Sigmoid colon (tissue), 6 donors: ENCODE measurements at regions not wholly inside any gene's neighbourhood (a gene's known extent, or its start where the extent isn't known, plus 50 kb on each side); places are given as distances from the start of the nearest gene placed in this dataset.

ENCODE experiments used
- DNase-seq: peaks from one replicate; pipeline ENCODE4 v3.0.0-alpha.2; 2019
- H3K27ac ChIP-seq, 4 donors: fragments of 200-600 bp; sonication (generic); one replicate each; pipeline ENCODE4 v1.5.1; 2016 to 2019; ENCODE audit warnings: mild to moderate bottlenecking in 1 of 4
- H3K27me3 ChIP-seq, 3 donors: fragments of 200-600 bp; sonication (generic); one replicate each; pipeline ENCODE4 v1.5.1; 2019; ENCODE audit warnings: mild to moderate bottlenecking in 1 of 3
- H3K36me3 ChIP-seq, 4 donors: fragments of 200-600 bp; sonication (generic); one replicate each; pipeline ENCODE4 v1.5.1; 2016 to 2019
- H3K4me1 ChIP-seq, 4 donors: fragments of 200-600 bp; sonication (generic); one replicate each; pipeline ENCODE4 v1.5.1; 2017 to 2019
- H3K4me3 ChIP-seq, 4 donors: fragments of 200-600 bp; sonication (generic); one replicate each; pipeline ENCODE4 v1.5.1; 2017 to 2019; ENCODE audit warnings: mild to moderate bottlenecking in 2 of 4, moderate library complexity in 1 of 4
- H3K9me3 ChIP-seq, 4 donors: fragments of 200-600 bp in 3 of 4; sonication (generic) in 3 of 4; one replicate each; pipeline versions ENCODE4 v1.5.1 to v1.6.1; 2013 to 2019
- CTCF ChIP-seq, 4 experiments: fragments of 450-650 bp in 3 of 4; fragments of 200-600 bp in 1 of 4; IDR thresholded peaks; one replicate each; pipeline ENCODE4 v1.5.1; 2016 to 2019; ENCODE audit warnings: antibody characterized with exemption in 4 of 4, mild to moderate bottlenecking in 3 of 4, moderate library complexity in 2 of 4
- EP300 ChIP-seq, 4 donors: sonication (generic); formaldehyde crosslinking; IDR thresholded peaks; one replicate each; pipeline ENCODE4 v1.6.1; 2017; ENCODE audit warnings: antibody characterized with exemption in 4 of 4
- POLR2A ChIP-seq, 2 donors: fragments of 450-650 bp; IDR thresholded peaks; one replicate each; pipeline ENCODE4 v1.6.1; 2016; ENCODE audit warnings: antibody characterized with exemption in 2 of 2, mild to moderate bottlenecking in 2 of 2, moderate library complexity in 2 of 2
- POLR2AphosphoS5 ChIP-seq, 4 donors: sonication (generic); formaldehyde crosslinking; IDR thresholded peaks; one replicate each; pipeline ENCODE4 v1.6.1; 2017; ENCODE audit warnings: antibody characterized with exemption in 4 of 4
- WGBS, 2 donors: extraction: QIAGEN DNeasy Blood & Tissue Kit; methylation state at CpG; one replicate each; pipeline ENCODE4 v1.1.7; 2013; 5-methylcytosine and 5-hydroxymethylcytosine counted together
- intact Hi-C: fragments of 100-400 bp; cut with DNase I; formaldehyde crosslinking; loops from one replicate; pipeline ENCODE4 v1.15.1; 2023
- donor health status: healthy with polysubstance abuse.
- donor health status: healthy.

DNA sequence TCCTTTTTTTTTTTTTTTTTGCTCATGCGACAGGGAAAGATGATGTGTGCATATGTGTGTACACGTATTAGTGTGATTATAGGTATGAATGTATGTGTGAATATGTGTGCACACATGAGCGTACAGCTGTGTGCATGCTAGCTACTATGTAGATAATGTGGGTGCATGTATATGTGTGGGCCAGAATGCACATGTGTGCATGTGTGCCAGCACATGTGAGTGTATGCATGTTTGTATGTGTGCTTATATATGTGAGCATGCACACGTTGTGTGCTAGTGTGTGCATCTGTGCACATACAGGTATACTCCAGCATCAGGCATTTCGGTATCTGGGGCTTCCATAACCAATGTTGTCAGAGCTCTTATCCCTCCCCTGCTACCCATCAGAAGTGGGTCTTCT is 541.1 kb downstream of the AACS start:
- intact Hi-C loops, result no loop called here
- H3K27ac ChIP-seq, result no peak overlapping the region
- TF ChIP-seq POLR2A (IDR thresholded peaks at IDR 0.05) (no peak), CTCF (IDR thresholded peaks at IDR 0.05) (no peak), EP300 (IDR thresholded peaks at IDR 0.05) (no peak), POLR2AphosphoS5 (IDR thresholded peaks at IDR 0.05) (no peak)
- H3K27me3 ChIP-seq, result no peaks in the 10 kb centered on the region
- no peaks in the 10 kb centered on the region for H3K36me3 ChIP-seq
- no peaks in the 10 kb centered on the region for H3K4me1 ChIP-seq
- peaks cover 0 to 2% (median 0%) of the 10 kb centered on the region in 4 donors for H3K9me3 ChIP-seq
- H3K4me3 ChIP-seq, result no peak overlapping the region
- no peak for DNase-seq
- WGBS, 2 donors, result 90 to 95% methylated on average over 5 of the region's 5 CpGs

- intact Hi-C loops, result no loop called here
- no peak overlapping the region for H3K4me3 ChIP-seq
- no peaks in the 10 kb centered on the region for H3K27me3 ChIP-seq
- TF ChIP-seq CTCF (IDR thresholded peaks at IDR 0.05), result no peak
- H3K4me1 ChIP-seq, result no peaks in the 10 kb centered on the region
- WGBS, 2 donors, result 80 to 81% methylated on average over 5 of the region's 5 CpGs
- no peak for DNase-seq
- H3K36me3 ChIP-seq, result no peaks in the 10 kb centered on the region
- H3K9me3 ChIP-seq, result no peaks in the 10 kb centered on the region
- no peak overlapping the region for H3K27ac ChIP-seq
These were observed 545.1 kb downstream of the AACS start for GRCh38 chr12:125610292-125610691.

DNA sequence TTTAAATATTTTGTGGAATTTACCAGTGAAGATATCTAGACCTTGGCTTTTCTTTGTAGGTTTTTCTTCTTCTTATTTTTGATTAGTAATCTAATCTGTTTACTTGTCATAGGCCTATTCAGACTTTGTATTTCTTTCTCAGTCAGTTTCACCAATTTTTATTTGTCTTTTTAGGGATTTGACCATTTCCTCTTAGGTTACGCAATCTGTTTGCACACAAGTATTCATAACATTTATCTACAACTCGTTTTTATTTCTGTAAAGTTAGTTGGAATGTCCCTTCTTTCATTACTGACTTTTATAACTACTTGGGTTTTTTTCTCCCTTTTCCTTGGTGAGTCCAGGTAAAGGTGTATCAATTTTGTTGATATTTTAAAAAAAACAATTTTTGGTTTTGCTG is 545.7 kb downstream of the AACS start:
- Histone ChIP-seq H3K4me1 (no peaks in the 10 kb centered on the region), H3K36me3 (no peaks in the 10 kb centered on the region), H3K9me3 (no peaks in the 10 kb centered on the region), H3K27me3 (no peaks in the 10 kb centered on the region), H3K4me3 (no peak overlapping the region), H3K27ac (no peak overlapping the region)
- no peak for DNase-seq
- WGBS, 2 donors, result 50 to 63% methylated on average over 2 of the region's 2 CpGs
- no peak for TF ChIP-seq POLR2AphosphoS5 (IDR thresholded peaks at IDR 0.05)
- no peak for TF ChIP-seq POLR2A (IDR thresholded peaks at IDR 0.05)
- no peak for TF ChIP-seq EP300 (IDR thresholded peaks at IDR 0.05)
- no peak for TF ChIP-seq CTCF (IDR thresholded peaks at IDR 0.05)
- intact Hi-C loops, result no loop called here

DNA sequence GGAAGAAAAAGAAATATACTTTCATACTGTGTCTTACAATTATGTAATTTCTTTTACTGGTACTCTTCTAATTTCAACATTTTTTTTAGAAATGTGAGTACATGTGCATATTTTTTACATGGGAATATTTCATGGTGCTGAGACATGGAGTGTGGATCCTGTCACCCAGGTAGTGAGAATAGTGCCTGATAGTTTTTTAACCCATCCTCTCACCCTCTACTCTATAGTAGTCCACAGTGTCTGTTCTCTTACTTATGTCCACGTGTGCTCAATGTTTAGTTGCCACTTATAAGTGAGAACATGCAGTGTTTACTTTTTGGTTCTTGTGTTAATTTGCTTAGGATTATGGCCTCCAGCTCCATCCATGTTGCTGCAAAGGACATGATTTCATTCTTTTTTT is 548.8 kb downstream of the AACS start:
- H3K36me3 ChIP-seq, result no peaks in the 10 kb centered on the region
- 68 to 85% methylated on average over 1 of the region's 1 CpG for WGBS, 2 donors
- TF ChIP-seq POLR2A (IDR thresholded peaks at IDR 0.05), result no peak
- no peak for TF ChIP-seq POLR2AphosphoS5 (IDR thresholded peaks at IDR 0.05)
- TF ChIP-seq EP300 (IDR thresholded peaks at IDR 0.05), result no peak
- no peak for TF ChIP-seq CTCF (IDR thresholded peaks at IDR 0.05)
- no peaks in the 10 kb centered on the region for H3K4me1 ChIP-seq
- no peaks in the 10 kb centered on the region for H3K27me3 ChIP-seq
- H3K4me3 ChIP-seq, result no peak overlapping the region
- peaks cover 0 to 3% (median 0%) of the 10 kb centered on the region in 4 donors for H3K9me3 ChIP-seq
- DNase-seq, result no peak
- intact Hi-C loops, result no loop called here
- H3K27ac ChIP-seq, result no peak overlapping the region

- no peaks in the 10 kb centered on the region for H3K4me1 ChIP-seq
- H3K36me3 ChIP-seq, result no peaks in the 10 kb centered on the region
- H3K27me3 ChIP-seq, result no peaks in the 10 kb centered on the region
- H3K4me3 ChIP-seq, result no peak overlapping the region
- WGBS, 2 donors, result 48 to 73% methylated on average over 2 of the region's 2 CpGs
- no peak for DNase-seq
- intact Hi-C loops, result no loop called here
- H3K9me3 ChIP-seq, result peaks cover 0 to 3% (median 0%) of the 10 kb centered on the region in 4 donors
- TF ChIP-seq POLR2A (IDR thresholded peaks at IDR 0.05) (no peak), POLR2AphosphoS5 (IDR thresholded peaks at IDR 0.05) (no peak), EP300 (IDR thresholded peaks at IDR 0.05) (no peak), CTCF (IDR thresholded peaks at IDR 0.05) (no peak)
- H3K27ac ChIP-seq, result no peak overlapping the region
These were observed 554.5 kb downstream of the AACS start for GRCh38 chr12:125619723-125620122.
